SKM-1 (cell line): ENCODE measurements at regions not wholly inside any gene's neighbourhood (a gene's known extent, or its start where the extent isn't known, plus 50 kb on each side); places are given as distances from the start of the nearest gene placed in this dataset.

ENCODE experiments used
- DNase-seq: peaks from one replicate; lab custom pipeline; 2025; ENCODE audit not compliant: unreplicated experiment; lab: John Stamatoyannopoulos, UW

DNA sequence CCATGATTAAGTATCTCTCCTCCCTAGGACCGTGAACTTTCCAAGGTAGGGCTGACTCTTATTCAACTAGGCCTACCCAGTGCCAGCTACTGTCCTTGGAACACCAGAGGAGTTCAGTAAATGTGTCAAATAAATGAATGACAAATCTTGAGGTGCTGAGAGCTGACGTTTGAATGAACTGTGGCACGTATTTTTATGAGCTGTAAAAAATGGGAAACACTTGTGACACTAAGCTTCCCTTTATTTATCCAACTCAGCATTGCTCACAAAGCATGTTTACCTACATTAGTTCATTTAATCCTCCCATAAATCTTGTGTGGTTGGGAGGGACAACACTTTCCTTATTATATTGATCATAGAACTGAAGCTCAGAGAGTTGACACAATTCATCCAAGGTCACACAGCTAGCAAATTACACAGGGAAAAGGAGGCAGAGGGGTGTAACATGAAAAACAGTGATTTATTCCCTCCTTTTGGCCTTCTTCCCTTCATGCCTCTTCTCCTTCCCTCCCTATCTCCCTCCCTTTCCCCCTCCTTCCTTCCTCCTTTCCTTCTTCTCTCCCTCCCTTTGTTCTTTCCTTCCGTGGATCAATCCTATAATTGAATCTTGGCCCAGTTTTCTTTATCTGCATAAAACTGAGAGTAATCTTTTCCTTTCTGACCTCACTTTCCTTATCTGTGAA, 412.6 kb downstream of the DMRT2 start:
- no peak for DNase-seq

DNA sequence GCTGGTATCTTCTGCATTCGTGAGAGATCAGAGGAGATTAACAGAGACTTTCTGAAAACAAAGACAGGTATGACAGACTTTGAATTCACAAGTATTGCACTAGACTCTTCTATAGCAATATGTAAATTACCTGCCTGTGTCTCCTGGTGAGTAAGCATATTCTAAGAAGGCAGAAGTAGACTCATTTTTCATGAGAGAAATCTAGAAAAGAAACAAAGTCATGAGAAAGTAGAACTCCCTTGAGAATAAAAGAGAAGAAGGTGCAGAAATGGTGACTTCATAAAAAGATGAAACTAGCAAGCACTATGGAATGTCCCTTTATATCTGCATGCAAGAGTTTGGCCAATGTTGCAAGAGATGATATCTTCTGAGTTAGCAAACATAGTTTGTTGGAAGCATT, 419.8 kb downstream of the DMRT2 start:
- no peak for DNase-seq

DNA sequence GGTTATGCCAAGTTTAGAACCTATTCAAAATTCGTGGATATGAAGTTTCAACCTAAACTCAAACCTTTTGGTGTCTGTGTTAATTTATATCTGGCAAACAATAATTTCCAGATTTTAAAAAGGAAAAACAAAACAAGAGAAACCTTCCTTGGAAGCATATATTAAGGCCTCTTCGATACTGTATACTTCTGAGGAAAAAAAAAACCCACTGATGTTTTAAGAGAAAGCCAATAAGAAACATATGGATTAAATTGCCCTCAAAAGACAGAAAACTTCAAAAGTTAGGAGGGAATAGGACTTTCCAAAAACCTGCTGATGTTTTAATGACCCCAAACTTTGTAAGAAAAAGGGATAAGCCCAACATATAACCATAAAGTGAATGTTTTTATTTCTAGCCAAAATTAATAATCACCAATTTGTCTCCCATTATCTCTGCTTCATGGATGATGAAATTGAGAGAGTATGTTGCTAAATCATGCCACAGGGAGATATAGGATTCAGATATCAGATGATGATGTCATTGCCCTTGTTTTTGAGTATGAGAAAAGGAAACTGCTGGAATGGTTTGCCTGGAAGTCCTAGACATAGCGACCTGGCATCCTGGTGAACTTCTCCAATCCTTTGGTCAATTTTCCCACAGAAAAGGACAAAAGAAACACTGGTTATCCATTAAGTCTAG, 423.9 kb downstream of the DMRT2 start:
- no peak for DNase-seq

DNA sequence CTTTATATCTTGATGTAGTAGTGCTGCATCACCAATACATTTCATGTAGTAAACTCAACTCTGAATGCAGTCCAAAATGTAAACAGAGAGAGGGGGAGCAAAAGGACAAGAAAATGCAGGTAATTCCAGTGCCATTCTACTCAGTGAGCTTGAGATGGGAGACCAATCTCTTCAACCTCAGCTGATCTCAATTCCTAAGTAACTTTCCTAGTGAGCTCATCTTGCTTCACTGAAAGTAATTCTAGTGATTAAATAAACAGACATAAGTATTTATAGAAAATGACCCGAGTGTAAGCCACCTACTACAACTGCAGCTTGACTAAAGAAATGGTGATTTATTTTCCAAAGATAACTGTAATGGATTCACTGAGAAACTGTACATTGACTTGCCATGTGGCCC, 424.5 kb downstream of the DMRT2 start:
- DNase-seq, result no peak

DNA sequence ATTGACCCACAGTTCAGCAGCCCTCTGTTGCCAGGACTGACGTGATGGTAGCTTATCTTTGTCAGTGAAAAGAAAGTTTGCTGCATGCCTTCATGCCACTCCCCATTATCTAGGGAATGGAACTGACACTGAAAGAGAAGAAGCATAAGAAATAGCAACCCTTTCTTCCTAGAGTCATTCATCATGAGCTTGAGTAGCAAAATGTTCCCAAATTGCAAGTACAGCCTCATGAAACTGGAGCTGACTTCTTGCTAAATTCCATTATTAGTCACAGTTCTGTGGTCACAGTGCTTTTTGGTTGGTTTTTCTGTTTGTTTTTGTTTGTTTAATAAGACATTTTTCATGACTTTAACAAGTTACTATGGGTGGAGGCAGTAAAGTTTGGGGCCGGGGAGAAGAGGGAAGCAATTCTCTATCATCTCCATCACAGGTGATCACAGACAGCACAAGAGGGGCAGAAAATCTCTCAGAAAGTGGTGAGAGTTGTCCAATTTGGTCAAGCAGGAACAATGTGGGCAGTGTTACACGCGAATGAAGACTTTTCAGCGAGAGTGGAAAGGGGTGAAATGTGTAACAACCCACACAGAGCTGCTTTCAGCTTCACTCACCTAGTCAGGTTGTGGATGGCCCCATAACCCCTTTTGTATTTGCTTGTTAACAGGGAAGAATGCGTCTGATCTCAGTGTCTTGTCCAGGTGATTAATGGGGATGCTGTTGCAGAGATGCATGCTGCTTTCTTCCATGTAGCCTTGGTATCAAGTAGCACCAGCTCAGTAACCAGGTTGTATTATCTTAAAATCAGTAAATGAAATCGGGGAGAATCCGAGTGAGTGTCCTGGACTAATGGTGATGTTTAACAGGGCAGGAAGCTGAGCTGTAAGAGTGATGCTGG, 440.4 kb downstream of the DMRT2 start:
- no peak for DNase-seq

DNA sequence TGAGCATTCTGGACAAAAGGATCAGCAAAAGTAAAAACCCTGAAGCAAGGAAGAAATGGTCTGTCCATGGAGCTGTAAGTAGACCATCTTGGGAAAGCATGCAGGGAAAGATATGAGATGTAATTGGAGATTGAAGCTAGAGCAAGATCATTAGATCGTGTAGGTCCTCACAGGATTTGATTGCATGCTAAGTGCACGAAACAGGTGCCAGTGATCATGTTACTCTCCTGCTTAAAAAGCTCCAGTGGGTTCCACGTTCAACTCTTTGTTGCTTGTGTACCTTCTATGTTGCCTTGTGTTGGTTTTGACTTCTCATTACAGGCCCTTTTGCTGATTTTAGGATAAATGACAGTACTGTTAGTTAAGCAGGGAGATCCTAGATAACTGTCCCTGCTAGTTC, 442.0 kb downstream of the DMRT2 start:
- no peak for DNase-seq

DNA sequence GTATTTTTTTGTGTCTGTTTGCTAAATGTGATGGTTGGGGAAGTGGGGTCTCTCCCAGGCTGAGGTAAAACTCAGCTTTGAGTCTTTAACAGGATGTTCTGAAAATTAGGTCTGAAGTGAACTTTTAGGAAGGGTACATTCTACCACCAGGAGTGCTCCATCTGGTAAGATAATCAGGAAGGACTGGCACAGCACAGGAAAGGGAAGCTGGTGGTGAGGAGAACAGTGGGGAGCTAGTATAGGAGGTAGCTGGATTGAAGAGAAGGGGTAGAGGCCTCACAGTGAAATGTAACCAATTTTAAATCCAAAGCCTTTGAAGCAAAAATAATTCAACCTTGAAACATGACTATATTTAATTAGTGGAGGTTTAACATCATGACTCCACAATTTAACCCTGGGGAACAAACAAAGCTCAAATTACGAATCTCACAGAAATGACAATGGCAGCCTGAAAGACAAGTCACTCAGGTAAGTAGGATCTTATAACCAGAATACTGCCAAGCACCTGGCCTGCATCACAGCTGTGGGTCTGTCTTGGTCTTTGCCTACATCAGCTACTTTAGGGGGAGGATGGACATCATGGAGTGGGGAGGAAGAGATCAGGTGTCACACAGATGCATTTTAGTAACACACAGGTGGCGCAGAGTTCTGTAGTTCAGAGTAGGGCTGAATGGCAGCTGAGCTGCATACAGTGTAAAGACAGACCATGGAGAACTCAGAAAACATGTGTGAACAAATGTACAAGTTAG, 445.3 kb downstream of the DMRT2 start:
- DNase-seq, result no peak

DNA sequence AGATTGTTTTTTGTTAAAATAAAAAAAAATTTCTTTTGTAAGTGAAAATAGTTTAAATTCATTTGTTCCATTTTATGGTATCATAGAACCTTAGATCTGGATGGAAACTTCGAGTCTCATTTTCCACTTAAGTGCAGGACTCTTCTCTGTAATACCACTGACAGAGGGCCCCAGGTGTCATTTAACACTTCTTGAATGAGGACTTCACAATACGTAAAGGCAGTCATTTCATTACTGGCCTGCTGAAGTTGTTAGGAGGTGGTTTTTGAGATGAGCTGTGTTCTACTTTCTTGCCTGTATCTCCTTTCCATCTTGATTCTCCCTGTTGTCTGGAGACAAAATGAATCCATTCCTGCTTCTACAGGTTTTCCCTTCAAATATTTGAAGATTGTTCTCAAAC, 455.3 kb downstream of the DMRT2 start:
- no peak for DNase-seq

DNA sequence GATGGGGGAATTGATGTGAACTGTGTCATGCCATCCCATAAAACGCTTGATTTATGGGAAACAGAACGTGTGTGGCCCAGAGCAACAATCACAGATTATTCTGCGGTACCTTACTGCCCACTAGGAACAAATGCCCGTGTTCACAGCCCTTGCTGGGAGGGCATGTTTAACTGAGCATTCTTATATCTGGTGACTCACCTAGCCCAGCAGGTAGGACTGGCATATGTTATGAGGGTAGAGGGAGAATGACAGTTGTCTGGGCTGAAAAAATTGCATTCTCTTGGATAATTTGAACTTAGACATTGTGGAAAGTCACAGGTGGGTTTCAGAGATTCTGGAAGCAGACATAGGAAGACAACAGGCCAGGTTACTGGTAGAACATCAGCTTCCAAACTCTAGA, 460.6 kb downstream of the DMRT2 start:
- DNase-seq, result no peak

DNA sequence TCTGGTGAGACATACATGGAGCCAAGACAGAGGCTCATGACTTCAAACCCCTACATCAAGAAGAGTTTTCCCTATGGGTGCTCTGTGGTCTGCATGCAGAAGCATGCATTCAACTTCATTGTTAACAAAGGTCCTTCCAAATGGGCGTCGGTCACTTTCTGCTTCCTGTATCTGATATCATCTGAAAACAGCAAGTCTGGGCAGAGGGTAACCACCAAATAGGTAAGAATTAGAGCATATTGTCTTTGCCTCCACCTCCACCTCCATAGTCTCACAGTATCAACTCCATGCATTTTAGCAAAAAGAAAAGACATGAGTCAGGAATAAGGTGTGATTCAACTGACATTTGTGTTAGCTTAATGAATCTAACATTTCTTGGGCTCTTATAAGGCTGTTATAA, 462.9 kb downstream of the DMRT2 start:
- DNase-seq, result no peak

DNA sequence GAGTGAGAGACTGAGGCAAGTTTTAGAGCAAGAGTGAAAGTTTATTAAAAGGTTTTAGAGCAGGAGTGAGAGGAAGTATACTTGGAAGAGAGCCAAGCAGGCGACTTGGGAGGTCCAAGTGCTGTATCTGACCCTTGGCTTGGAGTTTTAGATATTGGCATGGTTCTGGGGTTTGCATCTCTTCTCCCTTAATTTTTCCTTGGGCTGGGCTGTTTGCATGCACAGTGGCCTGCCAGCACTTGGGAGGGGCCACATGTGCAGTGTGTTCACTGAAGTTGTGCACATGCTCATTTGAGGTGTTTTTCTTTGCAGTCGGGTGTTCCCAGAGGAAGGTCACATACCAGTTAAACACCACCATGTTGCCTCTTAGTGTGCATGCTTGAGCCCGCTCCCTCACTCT, 464.1 kb downstream of the DMRT2 start:
- no peak for DNase-seq

DNA sequence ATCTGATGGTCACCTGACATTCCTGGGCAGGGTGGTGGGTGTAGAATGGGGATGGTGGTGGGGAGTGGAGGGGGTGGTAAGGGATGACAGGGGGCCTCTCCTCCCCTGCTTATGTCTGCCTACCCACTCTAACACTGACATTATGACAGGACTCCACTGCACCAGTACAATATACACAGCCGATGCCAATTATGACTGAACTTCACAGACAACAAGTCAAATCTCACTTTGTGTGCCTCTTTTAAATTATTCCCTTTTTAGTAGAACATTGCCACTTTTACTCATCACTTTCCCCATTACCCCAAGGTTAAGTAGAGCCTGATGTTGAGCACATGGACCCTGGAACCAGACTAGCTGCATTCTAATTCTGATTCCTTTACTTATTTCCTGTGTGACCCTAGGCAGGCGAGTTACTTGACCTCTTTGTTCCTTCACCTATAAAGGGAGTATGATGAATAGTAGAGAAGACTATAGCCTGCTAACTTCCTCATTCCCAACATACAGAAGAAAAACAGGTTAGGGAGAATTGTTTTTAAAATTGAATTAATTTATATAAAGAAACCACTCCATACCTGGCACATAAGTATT, 464.7 kb downstream of the DMRT2 start:
- no peak for DNase-seq

DNA sequence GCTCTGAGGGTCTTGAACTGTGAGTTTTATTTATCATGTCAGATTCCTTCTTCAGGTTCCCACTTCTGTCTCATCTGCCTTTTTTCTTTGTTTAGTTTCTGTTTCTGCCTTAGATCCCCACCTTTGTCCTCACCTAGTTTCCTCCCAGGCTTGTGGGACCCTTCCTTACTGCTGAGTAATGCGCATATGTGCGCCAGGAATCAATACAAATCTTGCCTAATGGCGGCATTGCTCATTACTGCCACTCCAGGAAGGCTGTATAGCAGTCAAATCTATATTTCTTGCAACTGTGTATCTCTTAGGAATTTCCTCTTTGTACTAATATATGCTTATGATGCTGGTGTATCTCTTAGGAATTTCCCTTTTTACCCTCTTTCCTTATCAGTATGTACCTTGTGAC, 465.4 kb downstream of the DMRT2 start:
- no peak for DNase-seq

DNA sequence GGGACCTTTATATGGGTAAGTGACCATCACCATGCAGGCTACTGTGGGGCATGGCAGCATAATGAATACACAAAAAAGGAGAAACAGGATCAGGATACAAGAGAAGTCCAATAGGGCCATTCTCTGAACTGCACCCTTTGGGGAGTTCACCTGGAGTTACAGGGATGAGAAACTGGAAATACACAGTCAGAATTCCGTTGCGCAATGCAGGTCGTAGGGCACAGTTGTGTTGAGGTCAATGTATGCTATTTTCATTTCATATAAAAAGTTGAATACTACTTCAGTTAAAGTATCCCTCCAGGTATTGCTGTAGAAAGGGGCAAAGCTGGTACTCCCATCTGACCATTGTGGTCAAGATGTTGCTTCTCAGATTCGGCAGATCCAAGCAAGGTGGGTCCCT, 471.4 kb downstream of the DMRT2 start:
- DNase-seq, result no peak

DNA sequence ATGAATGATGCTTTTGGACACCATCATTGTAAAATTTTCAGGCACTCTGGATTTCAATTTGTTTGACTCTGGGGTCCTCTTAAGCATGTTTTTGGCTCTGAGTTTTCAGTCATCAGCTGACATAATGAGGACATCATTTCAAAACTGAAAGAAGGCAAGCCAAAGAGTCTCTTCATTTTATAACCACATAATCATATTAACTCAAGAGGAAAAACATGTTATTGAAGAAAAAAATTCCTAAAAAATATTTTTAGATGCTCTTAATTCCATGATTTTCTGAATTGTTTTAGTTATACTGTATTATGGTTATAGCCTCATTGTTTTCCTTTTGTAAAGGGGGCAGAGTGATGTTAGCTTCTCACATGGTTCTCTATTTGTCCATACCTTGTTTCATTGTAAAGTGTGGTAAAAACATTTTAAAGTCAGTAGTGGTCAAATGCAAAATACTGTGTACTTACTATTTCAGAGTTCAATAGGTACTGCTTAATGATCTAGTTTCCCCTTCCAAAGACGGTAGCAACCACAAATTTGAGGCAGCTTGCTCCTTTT, 472.1 kb downstream of the DMRT2 start:
- DNase-seq, result no peak

DNA sequence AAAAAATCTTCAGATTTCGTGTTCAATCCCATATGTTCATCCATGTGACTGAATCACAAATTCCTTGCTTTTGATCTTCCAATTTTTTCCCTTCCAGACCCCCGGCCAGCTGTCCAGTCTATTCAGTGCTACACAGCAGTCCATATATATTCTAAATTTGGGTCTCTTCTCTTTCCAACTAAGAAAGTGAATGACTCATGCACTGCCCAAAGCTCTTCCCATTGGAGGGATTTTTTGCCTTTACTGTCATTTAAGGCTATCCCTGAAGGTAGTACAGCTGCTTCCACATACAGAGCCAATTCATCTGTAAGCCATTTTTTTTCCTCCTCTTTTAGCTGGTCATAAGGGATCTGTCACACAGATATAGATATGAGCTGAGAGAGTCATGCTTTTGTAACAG, 478.3 kb downstream of the DMRT2 start:
- no peak for DNase-seq

DNA sequence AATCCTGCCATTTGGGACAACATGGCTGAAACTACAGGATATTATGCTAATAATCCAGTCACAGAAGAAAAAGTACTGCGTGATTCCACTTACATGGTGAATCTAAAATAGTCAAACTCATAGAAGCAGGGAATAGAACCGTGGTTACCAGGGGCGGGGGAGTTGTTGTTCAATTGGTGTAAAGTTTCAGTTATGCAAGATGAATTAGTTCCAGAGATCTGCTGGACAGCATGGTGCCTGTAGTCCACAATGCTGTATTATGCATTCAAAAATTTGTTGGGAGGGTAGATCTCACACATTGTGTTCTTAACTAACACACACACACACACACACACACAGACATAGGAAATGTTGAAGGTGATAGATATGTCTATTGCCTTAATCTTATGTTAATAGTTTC, 480.5 kb downstream of the DMRT2 start:
- DNase-seq, result no peak

DNA sequence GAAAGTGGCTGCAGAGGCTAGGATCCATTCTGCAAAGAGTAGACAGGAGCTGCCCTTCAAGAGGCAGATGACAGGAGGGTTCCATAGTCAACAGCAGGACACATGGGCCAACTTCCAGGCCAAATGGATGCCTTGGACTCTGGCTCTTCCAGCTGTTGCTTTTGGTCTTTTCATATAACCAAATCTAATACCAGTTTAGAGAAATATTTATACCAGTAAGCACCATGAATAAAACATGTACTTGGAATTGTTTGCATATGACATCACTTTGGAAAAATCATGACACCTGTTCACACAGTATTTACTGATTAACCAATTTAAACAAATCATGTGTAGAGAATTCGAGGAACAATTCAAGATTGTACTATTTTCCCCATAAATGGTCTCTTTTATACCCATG, 481.3 kb downstream of the DMRT2 start:
- DNase-seq, result no peak

DNA sequence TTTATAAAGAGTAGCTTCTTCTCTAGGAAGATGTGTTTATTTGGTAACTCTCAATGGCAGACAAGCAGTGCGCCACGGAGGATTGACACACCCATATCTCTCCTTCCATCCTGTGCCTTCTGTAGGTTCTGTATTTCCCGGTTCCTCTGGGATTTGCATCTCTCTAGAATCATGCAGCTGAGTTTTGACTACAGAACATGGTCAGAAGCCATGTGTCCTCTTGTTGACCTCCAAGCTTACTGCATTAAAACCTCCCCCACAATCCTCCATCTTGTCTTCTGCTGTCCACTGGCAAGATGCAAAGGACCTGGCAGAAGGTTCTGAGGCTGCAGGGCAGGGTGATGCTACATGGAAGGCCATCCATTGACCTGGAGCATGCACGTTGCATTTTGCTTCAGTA, 482.0 kb downstream of the DMRT2 start:
- no peak for DNase-seq

DNA sequence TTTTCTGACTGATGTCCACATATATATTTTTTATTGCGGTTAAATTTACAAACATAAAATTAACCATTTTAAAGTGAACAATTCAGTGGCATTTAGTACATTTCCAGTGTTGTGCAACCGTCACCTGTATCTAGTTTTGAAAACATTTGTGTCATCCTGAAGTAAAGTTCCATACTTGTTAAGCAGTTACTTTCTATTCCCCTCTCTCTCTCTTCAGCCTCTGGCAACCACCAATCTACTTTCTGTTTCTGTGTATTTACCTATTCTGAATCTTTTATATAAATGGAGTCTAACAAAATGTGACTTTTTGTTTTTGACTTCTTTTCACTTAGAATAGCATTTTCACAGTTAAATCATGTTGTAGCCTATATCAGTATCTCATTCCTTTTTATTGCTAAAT, 480.1 kb upstream of the SMARCA2 start:
- no peak for DNase-seq

DNA sequence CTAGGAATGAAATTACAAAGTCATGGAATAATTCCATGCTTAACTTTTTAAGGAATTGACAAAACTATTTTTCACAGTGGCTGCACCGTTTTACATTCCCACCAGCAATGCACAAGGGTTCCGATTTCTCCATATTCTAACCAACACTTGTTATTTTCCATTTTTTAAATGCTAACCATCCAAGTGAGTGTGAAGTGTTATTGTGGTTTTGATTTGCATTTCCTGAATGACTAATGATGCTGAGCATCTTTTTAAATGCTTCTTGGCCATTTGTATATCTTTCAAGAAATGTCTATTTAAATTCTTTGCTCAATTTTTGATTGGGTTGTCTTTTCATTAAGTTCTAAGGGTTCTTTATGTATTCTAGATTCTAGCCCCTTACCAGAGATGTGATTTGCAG, 479.5 kb upstream of the SMARCA2 start:
- no peak for DNase-seq
